ENCODE measurements at regions not wholly inside any gene's neighbourhood (a gene's known extent, or its start where the extent isn't known, plus 50 kb on each side); places are given as distances from the start of the nearest gene placed in this dataset.

- H3K27me3 ChIP-seq (replicated peaks; ENCODE audit: control insufficient read depth, insufficient read depth, low read length) = no peaks in the 10 kb centered on the region
Observed at GRCh38 chr4:30838331-30838730, 118.2 kb downstream of the PCDH7 start.

GRCh38 chr4:30839583-30840520 lies 119.7 kb downstream of the PCDH7 start:
- Histone ChIP-seq H3K4me3 (replicated peaks; ENCODE audit: low read depth, low read length) (no peak overlapping the region), H3K36me3 (ENCODE audit: control insufficient read depth, insufficient read depth, low read length) (no peaks in the 10 kb centered on the region), H3K27me3 (replicated peaks; ENCODE audit: control insufficient read depth, insufficient read depth, low read length) (no peaks in the 10 kb centered on the region)
- TF ChIP-seq CTCF (IDR thresholded peaks at IDR 0.05; ENCODE audit: insufficient read depth, low read length, poor library complexity, severe bottlenecking) = no peak
- DNase-seq (ENCODE audit: extremely low read depth, insufficient read length) = no peak

More at GRCh38 chr4:30838331-30838730, 118.2 kb downstream of the PCDH7 start:
- DNase-seq (ENCODE audit: extremely low read depth, insufficient read length) = no peak
- no peak overlapping the region for H3K4me3 ChIP-seq (replicated peaks; ENCODE audit: low read depth, low read length)
- no peak for TF ChIP-seq CTCF (IDR thresholded peaks at IDR 0.05; ENCODE audit: insufficient read depth, low read length, poor library complexity, severe bottlenecking)
- H3K36me3 ChIP-seq (ENCODE audit: control insufficient read depth, insufficient read depth, low read length) = no peaks in the 10 kb centered on the region

GRCh38 chr4:30840571-30840970 lies 120.4 kb downstream of the PCDH7 start:
- Histone ChIP-seq H3K36me3 (ENCODE audit: control insufficient read depth, insufficient read depth, low read length) (no peaks in the 10 kb centered on the region), H3K27me3 (replicated peaks; ENCODE audit: control insufficient read depth, insufficient read depth, low read length) (no peaks in the 10 kb centered on the region), H3K4me3 (replicated peaks; ENCODE audit: low read depth, low read length) (no peak overlapping the region)
- no peak for DNase-seq (ENCODE audit: extremely low read depth, insufficient read length)
- no peak for TF ChIP-seq CTCF (IDR thresholded peaks at IDR 0.05; ENCODE audit: insufficient read depth, low read length, poor library complexity, severe bottlenecking)

GRCh38 chr4:30842142-30842541 lies 122.0 kb downstream of the PCDH7 start:
- H3K27me3 ChIP-seq (replicated peaks; ENCODE audit: control insufficient read depth, insufficient read depth, low read length) = no peaks in the 10 kb centered on the region
- H3K4me3 ChIP-seq (replicated peaks; ENCODE audit: low read depth, low read length) = no peak overlapping the region
- no peak for TF ChIP-seq CTCF (IDR thresholded peaks at IDR 0.05; ENCODE audit: insufficient read depth, low read length, poor library complexity, severe bottlenecking)
- no peaks in the 10 kb centered on the region for H3K36me3 ChIP-seq (ENCODE audit: control insufficient read depth, insufficient read depth, low read length)
- DNase-seq (ENCODE audit: extremely low read depth, insufficient read length) = no peak

- Histone ChIP-seq H3K36me3 (ENCODE audit: control insufficient read depth, insufficient read depth, low read length) (no peaks in the 10 kb centered on the region), H3K27me3 (replicated peaks; ENCODE audit: control insufficient read depth, insufficient read depth, low read length) (no peaks in the 10 kb centered on the region), H3K4me3 (replicated peaks; ENCODE audit: low read depth, low read length) (no peak overlapping the region)
- DNase-seq (ENCODE audit: extremely low read depth, insufficient read length) = no peak
- TF ChIP-seq CTCF (IDR thresholded peaks at IDR 0.05; ENCODE audit: insufficient read depth, low read length, poor library complexity, severe bottlenecking) = no peak
Observed at GRCh38 chr4:30842689-30843088, 122.5 kb downstream of the PCDH7 start.
